ENCODE measurements at regions not wholly inside any gene's neighbourhood (a gene's known extent, or its start where the extent isn't known, plus 50 kb on each side); places are given as distances from the start of the nearest gene placed in this dataset.

DNA sequence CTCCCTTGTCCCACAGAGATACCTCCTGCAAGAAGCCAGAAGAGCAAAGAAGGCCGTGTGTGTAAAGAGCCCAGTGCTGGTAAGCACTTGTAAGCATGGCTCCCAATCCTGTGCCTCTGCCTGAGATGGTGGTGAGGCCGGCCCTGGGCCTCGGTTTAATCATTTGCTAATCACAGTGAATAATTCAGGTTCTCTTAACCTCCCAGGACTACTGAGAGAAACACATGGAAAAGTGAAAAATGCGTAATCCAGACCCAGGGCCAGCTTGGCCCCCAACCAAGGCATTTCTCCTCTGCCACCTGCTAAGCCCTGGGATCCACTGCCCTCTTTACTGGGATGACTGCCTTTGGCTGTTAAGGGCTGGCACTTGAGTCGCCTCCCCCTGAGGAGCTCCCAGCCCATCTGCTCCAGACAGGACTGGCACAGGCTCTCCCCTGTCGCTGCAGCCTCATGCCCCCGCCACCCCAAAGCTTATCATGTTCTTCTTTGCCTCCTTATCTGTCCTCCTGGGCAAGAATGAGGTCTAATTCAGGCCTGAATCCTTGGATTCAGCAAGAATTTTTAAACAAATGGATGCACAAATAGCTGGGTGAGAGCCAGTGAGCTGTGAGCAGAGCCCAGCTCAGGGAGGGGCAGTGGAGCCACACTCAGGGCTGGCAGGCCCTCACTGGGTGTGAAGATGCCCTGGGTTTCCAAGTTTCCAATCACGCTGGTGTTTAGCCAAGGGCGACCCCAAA lies 193.9 kb upstream of the HS6ST1 start:
- Histone ChIP-seq H3K27ac (no peak overlapping the region), H3K27me3 (ENCODE audit: control insufficient read depth, insufficient read depth, low read length) (no peaks in the 10 kb centered on the region), H3K36me3 (ENCODE audit: control insufficient read depth, insufficient read depth, low read length) (no peaks in the 10 kb centered on the region), H3K4me1 (peaks cover 3% of the 10 kb centered on the region), H3K4me3 (ENCODE audit: low read depth, low read length) (no peak overlapping the region), H3K4me2 (ENCODE audit: low read length) (no peak overlapping the region), H2AFZ (peak overlapping the region; percentile 55), H3K9ac (no peak overlapping the region), H3K79me2 (no peaks in the 10 kb centered on the region), H3K9me3 (ENCODE audit: control insufficient read depth, low read length) (no peaks in the 10 kb centered on the region)
- TF ChIP-seq, protein P1, sequence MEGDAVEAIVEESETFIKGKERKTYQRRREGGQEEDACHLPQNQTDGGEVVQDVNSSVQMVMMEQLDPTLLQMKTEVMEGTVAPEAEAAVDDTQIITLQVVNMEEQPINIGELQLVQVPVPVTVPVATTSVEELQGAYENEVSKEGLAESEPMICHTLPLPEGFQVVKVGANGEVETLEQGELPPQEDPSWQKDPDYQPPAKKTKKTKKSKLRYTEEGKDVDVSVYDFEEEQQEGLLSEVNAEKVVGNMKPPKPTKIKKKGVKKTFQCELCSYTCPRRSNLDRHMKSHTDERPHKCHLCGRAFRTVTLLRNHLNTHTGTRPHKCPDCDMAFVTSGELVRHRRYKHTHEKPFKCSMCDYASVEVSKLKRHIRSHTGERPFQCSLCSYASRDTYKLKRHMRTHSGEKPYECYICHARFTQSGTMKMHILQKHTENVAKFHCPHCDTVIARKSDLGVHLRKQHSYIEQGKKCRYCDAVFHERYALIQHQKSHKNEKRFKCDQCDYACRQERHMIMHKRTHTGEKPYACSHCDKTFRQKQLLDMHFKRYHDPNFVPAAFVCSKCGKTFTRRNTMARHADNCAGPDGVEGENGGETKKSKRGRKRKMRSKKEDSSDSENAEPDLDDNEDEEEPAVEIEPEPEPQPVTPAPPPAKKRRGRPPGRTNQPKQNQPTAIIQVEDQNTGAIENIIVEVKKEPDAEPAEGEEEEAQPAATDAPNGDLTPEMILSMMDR (IDR thresholded peaks at IDR 0.05): no peak

DNA sequence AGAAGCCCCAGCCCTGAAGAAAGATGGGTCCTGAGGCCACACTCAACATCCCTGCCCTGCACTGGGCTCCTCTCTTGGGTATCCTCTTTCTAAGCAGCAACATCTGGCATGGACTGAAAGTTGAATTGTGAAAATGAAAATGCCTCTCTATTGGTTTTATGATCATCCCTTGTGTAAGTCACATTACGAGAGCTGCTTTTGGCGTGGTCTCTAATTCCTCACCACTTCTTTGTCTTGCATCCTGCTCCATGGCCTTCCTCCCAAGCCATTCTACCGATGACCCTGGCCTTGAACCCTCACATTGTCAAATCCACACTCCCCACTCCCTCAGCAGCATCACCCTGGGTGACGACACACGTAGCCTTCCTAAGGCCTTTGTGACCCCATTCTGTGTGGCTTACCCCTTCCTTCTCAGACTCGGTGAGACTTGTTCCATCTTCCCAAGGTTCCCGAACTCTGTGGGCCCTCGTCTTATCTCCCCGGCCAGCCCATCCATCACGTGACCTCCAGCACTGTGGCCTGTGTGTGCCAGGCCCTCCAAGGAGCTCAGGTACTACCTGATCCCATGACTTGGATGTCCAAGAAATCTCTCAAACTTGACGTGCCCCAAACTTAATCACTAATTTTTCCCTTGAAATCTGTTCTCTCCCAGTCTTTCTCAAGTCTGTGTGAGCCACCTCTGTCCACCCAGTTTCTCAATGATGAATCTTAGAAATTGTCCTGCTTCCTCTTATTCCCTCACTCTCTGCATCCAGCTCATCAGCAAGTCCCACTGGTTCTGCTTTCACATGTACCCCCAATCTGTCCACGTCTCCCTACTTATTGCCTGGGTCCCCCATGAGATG lies 194.7 kb upstream of the HS6ST1 start:
- Histone ChIP-seq H3K4me2 (ENCODE audit: low read length) (no peak overlapping the region), H3K9me3 (ENCODE audit: control insufficient read depth, low read length) (no peaks in the 10 kb centered on the region), H3K4me3 (ENCODE audit: low read depth, low read length) (no peak overlapping the region), H3K27ac (no peak overlapping the region), H3K36me3 (ENCODE audit: control insufficient read depth, insufficient read depth, low read length) (no peaks in the 10 kb centered on the region), H3K27me3 (ENCODE audit: control insufficient read depth, insufficient read depth, low read length) (no peaks in the 10 kb centered on the region), H3K79me2 (no peaks in the 10 kb centered on the region), H2AFZ (no peak overlapping the region), H3K4me1 (peaks cover 3% of the 10 kb centered on the region), H3K9ac (no peak overlapping the region)
- TF ChIP-seq, protein P1 (IDR thresholded peaks at IDR 0.05): no peak

DNA sequence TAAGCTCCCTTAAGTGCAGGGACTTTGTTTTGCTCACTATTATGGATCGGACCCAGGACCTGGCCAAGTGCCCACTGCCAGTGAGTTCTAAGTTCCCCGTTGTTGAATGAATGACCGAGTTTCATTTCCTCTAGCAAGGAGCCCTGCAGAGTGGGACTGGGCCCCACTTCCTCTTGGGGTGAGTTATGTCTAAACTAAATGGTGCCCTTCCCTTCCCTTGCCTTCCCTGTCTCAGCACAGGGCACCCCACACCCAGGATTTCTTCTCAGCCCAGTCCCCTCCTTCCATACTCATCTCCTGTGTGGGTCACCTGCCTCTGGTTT lies 195.3 kb upstream of the HS6ST1 start:
- no peaks in the 10 kb centered on the region for H3K27me3 ChIP-seq (ENCODE audit: control insufficient read depth, insufficient read depth, low read length)
- no peak overlapping the region for H2AFZ ChIP-seq
- H3K9ac ChIP-seq: no peak overlapping the region
- peaks cover 3% of the 10 kb centered on the region for H3K4me1 ChIP-seq
- H3K4me2 ChIP-seq (ENCODE audit: low read length): no peak overlapping the region
- no peak overlapping the region for H3K27ac ChIP-seq
- TF ChIP-seq, protein P1 (IDR thresholded peaks at IDR 0.05): no peak
- H3K79me2 ChIP-seq: no peaks in the 10 kb centered on the region
- no peak overlapping the region for H3K4me3 ChIP-seq (ENCODE audit: low read depth, low read length)
- no peaks in the 10 kb centered on the region for H3K9me3 ChIP-seq (ENCODE audit: control insufficient read depth, low read length)
- no peaks in the 10 kb centered on the region for H3K36me3 ChIP-seq (ENCODE audit: control insufficient read depth, insufficient read depth, low read length)

DNA sequence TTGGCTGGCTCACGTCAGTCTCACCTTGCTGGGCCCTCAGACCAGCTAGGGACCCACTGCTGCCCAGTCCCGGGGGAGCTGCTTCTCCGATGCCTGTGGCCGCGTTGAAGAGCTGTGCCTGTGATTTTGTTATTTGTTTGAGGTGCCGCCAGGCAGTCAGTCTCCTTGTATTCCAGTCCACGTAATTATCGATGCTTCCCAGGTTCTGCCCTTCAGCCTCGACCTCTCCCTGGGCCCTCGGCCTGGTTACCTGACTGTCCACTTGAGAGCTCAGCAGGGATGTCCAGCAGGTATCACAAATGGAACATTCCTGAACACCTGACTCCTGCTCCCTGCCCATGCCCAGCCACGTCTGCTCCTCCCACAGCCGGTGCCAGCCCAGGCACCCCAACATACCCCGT lies 195.9 kb upstream of the HS6ST1 start:
- Histone ChIP-seq H3K79me2 (no peaks in the 10 kb centered on the region), H2AFZ (no peak overlapping the region), H3K4me1 (peaks cover 3% of the 10 kb centered on the region), H3K36me3 (ENCODE audit: control insufficient read depth, insufficient read depth, low read length) (no peaks in the 10 kb centered on the region), H3K27me3 (ENCODE audit: control insufficient read depth, insufficient read depth, low read length) (no peaks in the 10 kb centered on the region), H3K4me3 (ENCODE audit: low read depth, low read length) (no peak overlapping the region), H3K4me2 (ENCODE audit: low read length) (no peak overlapping the region), H3K27ac (no peak overlapping the region), H3K9ac (no peak overlapping the region), H3K9me3 (ENCODE audit: control insufficient read depth, low read length) (no peaks in the 10 kb centered on the region)
- TF ChIP-seq, protein P1 (IDR thresholded peaks at IDR 0.05): no peak

Data from parathyroid adenoma (tissue), 2 donors.